ENCODE measurements at regions not wholly inside any gene's neighbourhood (a gene's known extent, or its start where the extent isn't known, plus 50 kb on each side); places are given as distances from the start of the nearest gene placed in this dataset.
"Not testable (repeated sequence)": the region's sequence is repeated elsewhere in the genome, so short reads cannot be mapped to it uniquely, and the experiment has no call there.

GRCh38 chr7:113349339-113349738 is 231.0 kb upstream of the SMIM30 start:
- no peaks in the 10 kb centered on the region for H3K4me1 ChIP-seq
- H3K27ac ChIP-seq, result no peak overlapping the region
- no peak for DNase-seq
- no peaks in the 10 kb centered on the region for H3K9me3 ChIP-seq
- intact Hi-C loops (cut with DNase I; ENCODE audit: low total_unique reads), result no loop called here
- no peak for TF ChIP-seq POLR2A (IDR thresholded peaks at IDR 0.05)
- no peak for TF ChIP-seq CTCF (IDR thresholded peaks at IDR 0.05)
- no peaks in the 10 kb centered on the region for H3K36me3 ChIP-seq
- no peaks in the 10 kb centered on the region for H3K27me3 ChIP-seq
- H3K4me3 ChIP-seq, result no peak overlapping the region

GRCh38 chr7:113339661-113340060 is 221.3 kb upstream of the SMIM30 start:
- H3K27me3 ChIP-seq, result no peaks in the 10 kb centered on the region
- no peak for DNase-seq
- no peaks in the 10 kb centered on the region for H3K9me3 ChIP-seq
- no peak overlapping the region for H3K27ac ChIP-seq
- TF ChIP-seq CTCF (IDR thresholded peaks at IDR 0.05) (no peak), POLR2A (IDR thresholded peaks at IDR 0.05) (no peak)
- no peaks in the 10 kb centered on the region for H3K4me1 ChIP-seq
- H3K4me3 ChIP-seq, result no peak overlapping the region
- intact Hi-C loops (cut with DNase I; ENCODE audit: low total_unique reads), result no loop called here
- H3K36me3 ChIP-seq, result no peaks in the 10 kb centered on the region

GRCh38 chr7:113338071-113338696 is 219.8 kb upstream of the SMIM30 start:
- no peak for DNase-seq
- H3K36me3 ChIP-seq, result no peaks in the 10 kb centered on the region
- no peak overlapping the region for H3K4me3 ChIP-seq
- intact Hi-C loops (cut with DNase I; ENCODE audit: low total_unique reads), result no loop called here
- no peaks in the 10 kb centered on the region for H3K27me3 ChIP-seq
- no peaks in the 10 kb centered on the region for H3K4me1 ChIP-seq
- no peak overlapping the region for H3K27ac ChIP-seq
- H3K9me3 ChIP-seq, result no peaks in the 10 kb centered on the region
- TF ChIP-seq CTCF (IDR thresholded peaks at IDR 0.05) (no peak), POLR2A (IDR thresholded peaks at IDR 0.05) (no peak)

- intact Hi-C loops (cut with DNase I; ENCODE audit: low total_unique reads); DNase-seq; H3K4me3 ChIP-seq; H3K27ac ChIP-seq; H3K4me1 ChIP-seq; H3K27me3 ChIP-seq; H3K9me3 ChIP-seq; H3K36me3 ChIP-seq: not testable (repeated sequence)
Observed at GRCh38 chr7:113336838-113337237, 218.5 kb upstream of the SMIM30 start.

GRCh38 chr7:113331155-113331898 is 213.0 kb upstream of the SMIM30 start:
- no peaks in the 10 kb centered on the region for H3K36me3 ChIP-seq
- H3K27ac ChIP-seq, result no peak overlapping the region
- no peaks in the 10 kb centered on the region for H3K4me1 ChIP-seq
- no peak overlapping the region for H3K4me3 ChIP-seq
- intact Hi-C loops (cut with DNase I; ENCODE audit: low total_unique reads), result no loop called here
- TF ChIP-seq POLR2A (IDR thresholded peaks at IDR 0.05) (no peak), CTCF (IDR thresholded peaks at IDR 0.05) (no peak)
- peak in 1 of 2 donors; percentile 9 for DNase-seq
- no peaks in the 10 kb centered on the region for H3K9me3 ChIP-seq
- H3K27me3 ChIP-seq, result no peaks in the 10 kb centered on the region

Data from uterus (tissue), 3 donors.